GM12878 (cell line): ENCODE measurements at regions not wholly inside any gene's neighbourhood (a gene's known extent, or its start where the extent isn't known, plus 50 kb on each side); places are given as distances from the start of the nearest gene placed in this dataset.

Source experiments
- ATAC-seq: fragments of 200-7000 bp; cut with Tn5 transposase; 3 replicates; pipeline ENCODE4 v1.9.1; 2020; ENCODE audit warnings: mild to moderate bottlenecking, moderate library complexity
- BruUV-seq: library from RNA; stranded (reverse); fragments of 400-500 nt; replicated peaks from 2 replicates; lab custom pipeline; 2021; lab: Mats Ljungman, UMichigan
- CTCF ChIA-PET: fragments of 300-600 bp; sonication (Branson Sonifier 250); formaldehyde crosslinking; extraction: SDS; loops from one replicate; lab custom pipeline; 2021; ENCODE audit warnings: inconsistent platforms; lab: Yijun Ruan, JAX
- POLR2A ChIA-PET: fragments of 350-600 bp; formaldehyde crosslinking; extraction: SDS; loops from one replicate; lab custom pipeline; 2021; ENCODE audit warnings: inconsistent platforms; lab: Charles Lee
- RAD21 ChIA-PET: fragments of 300-600 bp; sonication (Branson Sonifier 250); formaldehyde crosslinking; loops from one replicate; lab custom pipeline; 2023; ENCODE audit warnings: antibody characterized with exemption; ENCODE audit not compliant: unreplicated experiment; lab: Charles Lee
- SMC1A ChIA-PET: fragments of 300-600 bp; sonication (Branson Sonifier 250); formaldehyde crosslinking; loops from one replicate; lab custom pipeline; 2023; ENCODE audit not compliant: unreplicated experiment, uncharacterized antibody; lab: Charles Lee
- DNase-seq: peaks from one replicate; pipeline ENCODE4 v3.0.0-alpha.2; 2011; ENCODE audit warnings: low read depth, low spot score
- FAIRE-seq: peaks from 3 replicates; lab custom pipeline; 2011; peaks lifted over from hg19 to GRCh38; lab: Jason Lieb, UNC
- H2AFZ ChIP-seq: 2 replicates; pipeline ENCODE4 v1.6.0; 2011; ENCODE audit warnings: low read depth, low read length, control low read depth; ENCODE audit not compliant: control insufficient read depth
- H3K27ac ChIP-seq: 2 replicates; pipeline ENCODE4 v1.5.1; 2011; ENCODE audit warnings: control low read depth; ENCODE audit not compliant: control insufficient read depth, insufficient read depth
- H3K27me3 ChIP-seq, 2 experiments: replicated peaks in 1 of 2; 2 replicates each; pipeline versions ENCODE4 v1.6.0 to v1.6.1; 2011; ENCODE audit warnings: low read length in 1 of 2; ENCODE audit not compliant: control insufficient read depth in 2 of 2, insufficient read depth in 2 of 2
- H3K36me3 ChIP-seq, 2 experiments: 2 replicates each; pipeline ENCODE4 v1.5.1; 2011; ENCODE audit warnings: low read length in 1 of 2; ENCODE audit not compliant: control insufficient read depth in 2 of 2, insufficient read depth in 2 of 2
- H3K4me1 ChIP-seq: 2 replicates; pipeline ENCODE4 v1.6.1; 2011; ENCODE audit warnings: mild to moderate bottlenecking, low read length, moderate library complexity, mixed read lengths; ENCODE audit not compliant: control insufficient read depth, insufficient read depth
- H3K4me2 ChIP-seq: 2 replicates; pipeline ENCODE4 v1.6.0; 2011; ENCODE audit warnings: control low read depth; ENCODE audit not compliant: control insufficient read depth, insufficient read depth
- H3K4me3 ChIP-seq: fragments of 200-600 bp; sonication (generic); 2 replicates; pipeline ENCODE4 v1.5.1; 2016
- H3K79me2 ChIP-seq: 2 replicates; pipeline ENCODE4 v1.6.0; 2011; ENCODE audit warnings: low read length; ENCODE audit not compliant: control insufficient read depth, insufficient read depth
- H3K9ac ChIP-seq: 2 replicates; pipeline ENCODE4 v1.8.0; 2011; ENCODE audit warnings: low read length, control low read depth, mixed read lengths; ENCODE audit not compliant: control insufficient read depth, insufficient read depth
- H3K9me3 ChIP-seq: replicated peaks from 3 replicates; pipeline ENCODE4 v1.5.1; 2011; ENCODE audit warnings: mild to moderate bottlenecking, low read length; ENCODE audit not compliant: control insufficient read depth, insufficient read depth
- H4K20me1 ChIP-seq: 2 replicates; pipeline ENCODE4 v1.6.0; 2011; ENCODE audit not compliant: control insufficient read depth, insufficient read depth
- CHD4 ChIP-seq: fragments of 200-600 bp; sonication (generic); IDR thresholded peaks from 2 replicates; pipeline ENCODE4 v1.6.1; 2016; ENCODE audit warnings: mild to moderate bottlenecking
- FOS ChIP-seq: IDR thresholded peaks from 3 replicates; pipeline ENCODE4 v1.6.1; 2011; ENCODE audit warnings: borderline replicate concordance; ENCODE audit not compliant: insufficient read length; ENCODE audit errors: extremely low read depth
- HCFC1 ChIP-seq: fragments of 150-350 bp; IDR thresholded peaks from 2 replicates; pipeline ENCODE4 v1.6.1; 2014; ENCODE audit warnings: low read length
- HDAC2 ChIP-seq: fragments of 200-600 bp; sonication (generic); IDR thresholded peaks from 2 replicates; pipeline ENCODE4 v1.6.1; 2017
- LARP7 ChIP-seq: fragments of 450-650 bp; IDR thresholded peaks from 2 replicates; pipeline ENCODE4 v1.6.1; 2017; ENCODE audit warnings: mild to moderate bottlenecking
- NFXL1 ChIP-seq: fragments of 450-650 bp; IDR thresholded peaks from 2 replicates; pipeline ENCODE4 v1.6.1; 2017; ENCODE audit warnings: antibody characterized with exemption, mild to moderate bottlenecking, borderline replicate concordance
- POU2F2 ChIP-seq: IDR thresholded peaks from 3 replicates; pipeline ENCODE4 v1.6.1; 2011; ENCODE audit warnings: low read depth, mild to moderate bottlenecking, low read length, borderline replicate concordance
- RELA ChIP-seq: fragments of 450-650 bp; IDR thresholded peaks from 2 replicates; pipeline ENCODE4 v1.8.0; 2014; ENCODE audit warnings: borderline replicate concordance; ENCODE audit not compliant: partially characterized antibody
- ZNF24 ChIP-seq: fragments of 450-650 bp; IDR thresholded peaks from 2 replicates; pipeline ENCODE4 v1.6.1; 2017; ENCODE audit warnings: antibody characterized with exemption, mild to moderate bottlenecking
- WGBS: methylation state at CpG from one replicate; pipeline ENCODE4 v1.1.6; 2016; ENCODE audit warnings: low lambda C conversion rate; ENCODE audit not compliant: insufficient replicate concordance, insufficient coverage; ENCODE audit errors: missing lambda C conversion rate; 5-methylcytosine and 5-hydroxymethylcytosine counted together
- in situ Hi-C: fragments of 300-500 bp; cut with MboI; formaldehyde crosslinking; loops from 9 replicates; pipeline ENCODE4 v1.14.3; 2018; ENCODE audit warnings: mixed read lengths
- intact Hi-C: fragments of 100-400 bp; cut with micrococcal nuclease; formaldehyde crosslinking; loops from one replicate; pipeline ENCODE4 v1.14.2; 2022; ENCODE audit not compliant: unreplicated experiment
- TF ChIP-seq, protein P1 (sequence below): fragments of 450-650 bp; IDR thresholded peaks from 2 replicates; pipeline ENCODE4 v1.6.1; 2017; ENCODE audit warnings: mild to moderate bottlenecking, low read depth, inconsistent platforms; ENCODE audit not compliant: poor library complexity, severe bottlenecking
- TF ChIP-seq, protein P2 (sequence below): fragments of 450-650 bp; formaldehyde crosslinking; IDR thresholded peaks from 2 replicates; pipeline ENCODE4 v1.4.0; 2020; ENCODE audit warnings: mild to moderate bottlenecking, moderate library complexity
- TF ChIP-seq, protein P3 (sequence below): fragments of 150-350 bp; IDR thresholded peaks from 2 replicates; pipeline ENCODE4 v1.6.1; 2014; ENCODE audit warnings: mild to moderate bottlenecking, low read depth, low read length

DNA sequence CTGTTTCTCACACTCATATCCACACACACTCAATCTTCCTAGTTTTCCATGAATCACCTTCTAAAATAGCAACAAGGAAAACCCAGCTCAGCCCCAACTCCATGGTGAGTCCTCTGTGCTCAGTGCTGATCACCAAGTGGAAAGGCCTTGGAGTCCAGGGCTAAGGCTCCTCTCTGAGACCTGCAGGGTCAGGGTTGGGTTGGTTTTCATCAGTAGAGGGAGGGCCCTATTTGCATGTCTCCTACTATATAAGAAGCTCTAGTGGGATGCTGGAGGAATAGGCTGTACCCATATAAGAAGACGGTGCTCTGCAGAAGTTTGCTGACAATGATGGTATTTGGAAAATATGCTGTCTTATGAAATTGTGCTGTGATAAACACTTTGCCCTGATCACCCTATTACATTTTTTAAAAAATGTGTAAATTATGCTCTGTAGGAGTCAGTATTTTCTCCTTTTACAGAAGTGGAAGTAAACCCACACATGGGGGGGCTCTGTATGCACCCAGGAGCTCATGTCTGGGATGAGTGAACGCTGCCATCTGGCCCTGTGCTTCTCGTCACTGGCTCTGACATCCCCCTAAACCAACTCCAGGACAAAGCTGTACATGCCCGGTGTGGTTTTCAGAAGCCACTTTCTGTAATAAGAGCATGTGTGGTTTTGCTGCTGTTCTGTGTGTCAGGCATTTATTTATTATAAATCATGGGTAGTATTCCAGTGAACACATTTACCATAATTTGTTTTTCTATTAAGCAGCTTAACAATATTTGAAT is 536.3 kb downstream of the TMEM121 start (continued):
- TF ChIP-seq HDAC2, result no peak
- no peak for TF ChIP-seq HCFC1
- TF ChIP-seq RELA, result no peak

DNA sequence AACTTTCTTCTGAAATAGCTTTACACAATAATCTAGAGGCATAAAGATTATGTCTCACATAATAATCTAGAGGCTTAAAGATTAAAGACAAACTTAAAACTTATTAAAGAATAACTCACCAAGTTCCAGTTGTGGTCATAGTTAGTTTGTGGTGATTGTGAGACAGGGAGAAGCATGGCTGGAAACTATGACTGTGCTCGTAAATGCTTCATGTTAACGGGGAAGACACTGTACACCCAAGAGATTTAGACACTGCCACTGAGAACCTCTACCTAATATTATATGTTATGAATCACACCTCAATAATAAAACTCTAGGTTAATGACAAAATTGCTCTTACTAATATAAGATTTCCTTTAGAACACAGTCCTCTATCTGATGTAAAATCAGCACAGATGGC is 541.6 kb downstream of the TMEM121 start:
- Histone ChIP-seq H3K4me3 (no peak overlapping the region), H4K20me1 (no peaks in the 10 kb centered on the region), H3K36me3 (no peaks in the 10 kb centered on the region), H3K79me2 (no peaks in the 10 kb centered on the region), H2AFZ (no peak overlapping the region), H3K4me1 (no peaks in the 10 kb centered on the region), H3K9me3 (no peaks in the 10 kb centered on the region), H3K27me3 (no peaks in the 10 kb centered on the region), H3K27ac (no peak overlapping the region), H3K9ac (no peak overlapping the region), H3K4me2 (no peak overlapping the region)
- ATAC-seq, result no peak
- 0% methylated on average over 2 of the region's 2 CpGs for WGBS
- DNase-seq, result no peak
- SMC1A ChIA-PET, result no interaction called here
- in situ Hi-C loops, result no loop called here
- CTCF ChIA-PET, result no interaction called here
- no peak for FAIRE-seq
- TF ChIP-seq CHD4, result no peak
- TF ChIP-seq, protein P1, sequence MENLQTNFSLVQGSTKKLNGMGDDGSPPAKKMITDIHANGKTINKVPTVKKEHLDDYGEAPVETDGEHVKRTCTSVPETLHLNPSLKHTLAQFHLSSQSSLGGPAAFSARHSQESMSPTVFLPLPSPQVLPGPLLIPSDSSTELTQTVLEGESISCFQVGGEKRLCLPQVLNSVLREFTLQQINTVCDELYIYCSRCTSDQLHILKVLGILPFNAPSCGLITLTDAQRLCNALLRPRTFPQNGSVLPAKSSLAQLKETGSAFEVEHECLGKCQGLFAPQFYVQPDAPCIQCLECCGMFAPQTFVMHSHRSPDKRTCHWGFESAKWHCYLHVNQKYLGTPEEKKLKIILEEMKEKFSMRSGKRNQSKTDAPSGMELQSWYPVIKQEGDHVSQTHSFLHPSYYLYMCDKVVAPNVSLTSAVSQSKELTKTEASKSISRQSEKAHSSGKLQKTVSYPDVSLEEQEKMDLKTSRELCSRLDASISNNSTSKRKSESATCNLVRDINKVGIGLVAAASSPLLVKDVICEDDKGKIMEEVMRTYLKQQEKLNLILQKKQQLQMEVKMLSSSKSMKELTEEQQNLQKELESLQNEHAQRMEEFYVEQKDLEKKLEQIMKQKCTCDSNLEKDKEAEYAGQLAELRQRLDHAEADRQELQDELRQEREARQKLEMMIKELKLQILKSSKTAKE, result no peak
- TF ChIP-seq POU2F2, result no peak
- no peak for TF ChIP-seq LARP7
- TF ChIP-seq, protein P2, sequence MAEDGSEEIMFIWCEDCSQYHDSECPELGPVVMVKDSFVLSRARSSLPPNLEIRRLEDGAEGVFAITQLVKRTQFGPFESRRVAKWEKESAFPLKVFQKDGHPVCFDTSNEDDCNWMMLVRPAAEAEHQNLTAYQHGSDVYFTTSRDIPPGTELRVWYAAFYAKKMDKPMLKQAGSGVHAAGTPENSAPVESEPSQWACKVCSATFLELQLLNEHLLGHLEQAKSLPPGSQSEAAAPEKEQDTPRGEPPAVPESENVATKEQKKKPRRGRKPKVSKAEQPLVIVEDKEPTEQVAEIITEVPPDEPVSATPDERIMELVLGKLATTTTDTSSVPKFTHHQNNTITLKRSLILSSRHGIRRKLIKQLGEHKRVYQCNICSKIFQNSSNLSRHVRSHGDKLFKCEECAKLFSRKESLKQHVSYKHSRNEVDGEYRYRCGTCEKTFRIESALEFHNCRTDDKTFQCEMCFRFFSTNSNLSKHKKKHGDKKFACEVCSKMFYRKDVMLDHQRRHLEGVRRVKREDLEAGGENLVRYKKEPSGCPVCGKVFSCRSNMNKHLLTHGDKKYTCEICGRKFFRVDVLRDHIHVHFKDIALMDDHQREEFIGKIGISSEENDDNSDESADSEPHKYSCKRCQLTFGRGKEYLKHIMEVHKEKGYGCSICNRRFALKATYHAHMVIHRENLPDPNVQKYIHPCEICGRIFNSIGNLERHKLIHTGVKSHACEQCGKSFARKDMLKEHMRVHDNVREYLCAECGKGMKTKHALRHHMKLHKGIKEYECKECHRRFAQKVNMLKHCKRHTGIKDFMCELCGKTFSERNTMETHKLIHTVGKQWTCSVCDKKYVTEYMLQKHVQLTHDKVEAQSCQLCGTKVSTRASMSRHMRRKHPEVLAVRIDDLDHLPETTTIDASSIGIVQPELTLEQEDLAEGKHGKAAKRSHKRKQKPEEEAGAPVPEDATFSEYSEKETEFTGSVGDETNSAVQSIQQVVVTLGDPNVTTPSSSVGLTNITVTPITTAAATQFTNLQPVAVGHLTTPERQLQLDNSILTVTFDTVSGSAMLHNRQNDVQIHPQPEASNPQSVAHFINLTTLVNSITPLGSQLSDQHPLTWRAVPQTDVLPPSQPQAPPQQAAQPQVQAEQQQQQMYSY (CRISPR knock-in tag), result no peak
- no peak for TF ChIP-seq FOS
- TF ChIP-seq ZNF24, result no peak
- TF ChIP-seq NFXL1, result no peak
- TF ChIP-seq, protein P3, sequence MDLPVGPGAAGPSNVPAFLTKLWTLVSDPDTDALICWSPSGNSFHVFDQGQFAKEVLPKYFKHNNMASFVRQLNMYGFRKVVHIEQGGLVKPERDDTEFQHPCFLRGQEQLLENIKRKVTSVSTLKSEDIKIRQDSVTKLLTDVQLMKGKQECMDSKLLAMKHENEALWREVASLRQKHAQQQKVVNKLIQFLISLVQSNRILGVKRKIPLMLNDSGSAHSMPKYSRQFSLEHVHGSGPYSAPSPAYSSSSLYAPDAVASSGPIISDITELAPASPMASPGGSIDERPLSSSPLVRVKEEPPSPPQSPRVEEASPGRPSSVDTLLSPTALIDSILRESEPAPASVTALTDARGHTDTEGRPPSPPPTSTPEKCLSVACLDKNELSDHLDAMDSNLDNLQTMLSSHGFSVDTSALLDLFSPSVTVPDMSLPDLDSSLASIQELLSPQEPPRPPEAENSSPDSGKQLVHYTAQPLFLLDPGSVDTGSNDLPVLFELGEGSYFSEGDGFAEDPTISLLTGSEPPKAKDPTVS, result no peak
- RAD21 ChIA-PET, result no interaction called here
- intact Hi-C loops, result no loop called here
- POLR2A ChIA-PET, result no interaction called here
- no TSS peak for BruUV-seq
